A673 (cell line): ENCODE measurements at regions not wholly inside any gene's neighbourhood (a gene's known extent, or its start where the extent isn't known, plus 50 kb on each side); places are given as distances from the start of the nearest gene placed in this dataset.

Experiments used
- BruUV-seq: library from RNA; stranded (reverse); fragments of 400-500 nt; replicated peaks from 2 replicates; lab custom pipeline; 2021; lab: Mats Ljungman, UMichigan
- CTCF ChIA-PET: fragments of 300-600 bp; sonication (Branson Sonifier 250); formaldehyde crosslinking; loops from one replicate; lab custom pipeline; 2022; ENCODE audit warnings: antibody characterized with exemption; lab: Charles Lee
- POLR2A ChIA-PET: fragments of 300-600 bp; sonication (Branson Sonifier 250); formaldehyde crosslinking; loops from one replicate; lab custom pipeline; 2022; ENCODE audit warnings: antibody characterized with exemption; ENCODE audit not compliant: low non-redundant PET; lab: Charles Lee
- DNase-seq: peaks from one replicate; pipeline ENCODE4 v3.0.0-alpha.2; 2015; ENCODE audit warnings: low spot score
- H3K27ac ChIP-seq: fragments of 200-600 bp; sonication (generic); 2 replicates; pipeline ENCODE4 v1.5.1; 2016; ENCODE audit warnings: mixed run types, low read depth, mild to moderate bottlenecking, mixed read lengths, antibody characterized with exemption, low read length; ENCODE audit not compliant: poor library complexity, severe bottlenecking
- H3K27me3 ChIP-seq: fragments of 200-600 bp; sonication (generic); replicated peaks from 2 replicates; pipeline ENCODE4 v1.6.1; 2017; ENCODE audit warnings: mixed run types, low read depth, mild to moderate bottlenecking, mixed read lengths, antibody characterized with exemption, low read length; ENCODE audit not compliant: insufficient read depth, poor library complexity
- H3K36me3 ChIP-seq: fragments of 200-600 bp; sonication (generic); 2 replicates; pipeline ENCODE4 v1.6.1; 2016; ENCODE audit warnings: mixed run types, mild to moderate bottlenecking, mixed read lengths, antibody characterized with exemption, low read length; ENCODE audit not compliant: insufficient read depth, poor library complexity, severe bottlenecking
- H3K4me1 ChIP-seq: fragments of 200-600 bp; sonication (generic); 2 replicates; pipeline ENCODE4 v1.6.1; 2017; ENCODE audit warnings: mixed run types, mild to moderate bottlenecking, mixed read lengths, antibody characterized with exemption, low read length; ENCODE audit not compliant: insufficient read depth, poor library complexity, severe bottlenecking
- H3K4me3 ChIP-seq: fragments of 200-600 bp; sonication (generic); 2 replicates; pipeline ENCODE4 v1.5.1; 2016; ENCODE audit warnings: low read depth, mixed run types, mild to moderate bottlenecking, mixed read lengths, low read length; ENCODE audit not compliant: poor library complexity, severe bottlenecking
- H3K9me3 ChIP-seq: fragments of 200-600 bp; sonication (generic); 2 replicates; pipeline ENCODE4 v1.6.1; 2016; ENCODE audit warnings: mixed run types, low read depth, mild to moderate bottlenecking, mixed read lengths, antibody characterized with exemption, low read length; ENCODE audit not compliant: poor library complexity, severe bottlenecking
- CTCF ChIP-seq: fragments of 300-800, 200-600 bp; sonication (generic); conservative IDR thresholded peaks from 2 replicates; pipeline ENCODE4 v1.5.1; 2017; ENCODE audit warnings: low read depth, mild to moderate bottlenecking, antibody characterized with exemption, low read length, moderate library complexity, mixed read lengths
- EZH2 ChIP-seq: fragments of 200-600 bp; sonication (generic); IDR thresholded peaks from 2 replicates; pipeline ENCODE4 v1.6.1; 2017; ENCODE audit warnings: borderline replicate concordance, low read depth, mild to moderate bottlenecking, mixed read lengths, antibody characterized with exemption, low read length; ENCODE audit not compliant: poor library complexity, severe bottlenecking
- intact Hi-C: fragments of 100-400 bp; cut with micrococcal nuclease; formaldehyde crosslinking; loops from one replicate; pipeline ENCODE4 v1.10.0; 2022; ENCODE audit not compliant: unreplicated experiment

GRCh38 chr1:195332102-195332501 is 1276.1 kb downstream of the KCNT2 start:
- H3K27me3 ChIP-seq, result no peaks in the 10 kb centered on the region
- POLR2A ChIA-PET, result no interaction called here
- CTCF ChIA-PET, result no interaction called here
- TF ChIP-seq CTCF (no peak), EZH2 (no peak)
- no peak overlapping the region for H3K4me3 ChIP-seq
- DNase-seq, result no peak
- H3K27ac ChIP-seq, result no peak overlapping the region
- intact Hi-C loops, result no loop called here
- no peaks in the 10 kb centered on the region for H3K9me3 ChIP-seq
- H3K4me1 ChIP-seq, result no peaks in the 10 kb centered on the region
- BruUV-seq, result no TSS peak
- H3K36me3 ChIP-seq, result no peaks in the 10 kb centered on the region

- ChIA-PET CTCF (no interaction called here), POLR2A (no interaction called here)
- no peak overlapping the region for H3K27ac ChIP-seq
- no peak for DNase-seq
- TF ChIP-seq EZH2, result no peak
- TF ChIP-seq CTCF, result no peak
- no peaks in the 10 kb centered on the region for H3K9me3 ChIP-seq
- H3K4me1 ChIP-seq, result no peaks in the 10 kb centered on the region
- intact Hi-C loops, result no loop called here
- no peaks in the 10 kb centered on the region for H3K27me3 ChIP-seq
- no TSS peak for BruUV-seq
- H3K36me3 ChIP-seq, result no peaks in the 10 kb centered on the region
- no peak overlapping the region for H3K4me3 ChIP-seq
Measured at GRCh38 chr1:195328681-195329080, 1279.6 kb downstream of the KCNT2 start.

- DNase-seq, result no peak
- ChIA-PET POLR2A (no interaction called here), CTCF (no interaction called here)
- Histone ChIP-seq H3K4me1 (no peaks in the 10 kb centered on the region), H3K9me3 (no peaks in the 10 kb centered on the region), H3K4me3 (no peak overlapping the region), H3K36me3 (no peaks in the 10 kb centered on the region), H3K27me3 (no peaks in the 10 kb centered on the region), H3K27ac (no peak overlapping the region)
- intact Hi-C loops, result no loop called here
- TF ChIP-seq CTCF (no peak), EZH2 (no peak)
- no TSS peak for BruUV-seq
Measured at GRCh38 chr1:195328102-195328501, 1280.1 kb downstream of the KCNT2 start.
